PC-3 (cell line): ENCODE measurements at regions not wholly inside any gene's neighbourhood (a gene's known extent, or its start where the extent isn't known, plus 50 kb on each side); places are given as distances from the start of the nearest gene placed in this dataset.

Experiments
- ATAC-seq: fragments of 200-7000 bp; cut with Tn5 transposase; 2 replicates; pipeline ENCODE4 v1.9.1; 2020; ENCODE audit warnings: mild to moderate bottlenecking, moderate library complexity
- BruUV-seq: library from RNA; stranded (reverse); fragments of 400-500 nt; replicated peaks from 2 replicates; lab custom pipeline; 2021; lab: Mats Ljungman, UMichigan
- CTCF ChIA-PET: fragments of 300-600 bp; sonication (Branson Sonifier 250); formaldehyde crosslinking; loops from one replicate; lab custom pipeline; 2022; ENCODE audit warnings: antibody characterized with exemption; lab: Charles Lee
- POLR2A ChIA-PET: fragments of 300-600 bp; sonication (Branson Sonifier 250); formaldehyde crosslinking; loops from one replicate; lab custom pipeline; 2022; ENCODE audit warnings: antibody characterized with exemption; ENCODE audit not compliant: unreplicated experiment; lab: Charles Lee
- DNase-seq: peaks from one replicate; pipeline ENCODE4 v3.0.0-alpha.2; 2015
- H2AFZ ChIP-seq: fragments of 300-600 bp; sonication (generic); 2 replicates; pipeline ENCODE4 v1.6.0; 2016; ENCODE audit warnings: antibody characterized with exemption, low read length
- H3F3A ChIP-seq: fragments of 300-600 bp; sonication (generic); one replicate; pipeline ENCODE4 v1.6.0; 2017; ENCODE audit warnings: antibody characterized with exemption, low read length, control low read depth, mild to moderate bottlenecking; ENCODE audit not compliant: unreplicated experiment
- H3K27ac ChIP-seq: fragments of 300-600 bp; sonication (generic); 2 replicates; pipeline ENCODE4 v1.5.1; 2016; ENCODE audit warnings: mild to moderate bottlenecking, low read length
- H3K27me3 ChIP-seq: fragments of 300-600 bp; sonication (generic); 2 replicates; pipeline ENCODE4 v1.6.1; 2016; ENCODE audit warnings: low read length, mixed read lengths
- H3K36me3 ChIP-seq: fragments of 300-600 bp; sonication (generic); 2 replicates; pipeline ENCODE4 v1.6.1; 2016; ENCODE audit warnings: low read depth, mixed run types, low read length, mixed read lengths
- H3K4me1 ChIP-seq: fragments of 300-600 bp; sonication (generic); 2 replicates; pipeline ENCODE4 v1.5.1; 2016; ENCODE audit warnings: low read length; ENCODE audit not compliant: insufficient read depth
- H3K4me2 ChIP-seq: fragments of 300-600 bp; sonication (generic); 2 replicates; pipeline ENCODE4 v1.6.0; 2016; ENCODE audit warnings: low read length
- H3K4me3 ChIP-seq: fragments of 300-600 bp; sonication (generic); 2 replicates; pipeline ENCODE4 v1.5.1; 2016; ENCODE audit warnings: mild to moderate bottlenecking, low read length, mixed read lengths
- H3K79me2 ChIP-seq: fragments of 300-600 bp; sonication (generic); 2 replicates; pipeline ENCODE4 v1.6.1; 2017; ENCODE audit warnings: low read length, mixed read lengths
- H3K9ac ChIP-seq: fragments of 300-600 bp; sonication (generic); 2 replicates; pipeline ENCODE4 v1.6.0; 2016; ENCODE audit warnings: mild to moderate bottlenecking, low read length
- H3K9me2 ChIP-seq: fragments of 300-600 bp; sonication (generic); replicated peaks from 2 replicates; pipeline ENCODE4 v1.6.1; 2016; ENCODE audit warnings: mixed run types, low read length, mixed read lengths
- H3K9me3 ChIP-seq: fragments of 300-600 bp; sonication (generic); 2 replicates; pipeline ENCODE4 v1.6.1; 2016; ENCODE audit warnings: low read length, mixed read lengths
- H4K20me1 ChIP-seq: fragments of 300-600 bp; sonication (generic); 2 replicates; pipeline ENCODE4 v1.6.1; 2016; ENCODE audit warnings: low read length, mixed read lengths
- CTCF ChIP-seq: fragments of 300-600 bp; sonication (generic); conservative IDR thresholded peaks from 2 replicates; pipeline ENCODE4 v1.5.1; 2017; ENCODE audit warnings: antibody characterized with exemption, low read depth, mild to moderate bottlenecking, low read length
- EZH2 ChIP-seq: fragments of 300-600 bp; sonication (generic); IDR thresholded peaks from one replicate; pipeline ENCODE4 v1.6.1; 2017; ENCODE audit warnings: antibody characterized with exemption, mild to moderate bottlenecking, low read length; ENCODE audit not compliant: unreplicated experiment
- EZH2phosphoT487 ChIP-seq: fragments of 300-600 bp; sonication (generic); IDR thresholded peaks from 2 replicates; pipeline ENCODE4 v1.6.1; 2018; ENCODE audit warnings: mild to moderate bottlenecking, antibody characterized with exemption, low read length, borderline replicate concordance
- intact Hi-C: fragments of 100-400 bp; cut with micrococcal nuclease; formaldehyde crosslinking; loops from 2 replicates; pipeline ENCODE4 v1.9.0; 2023

- Histone ChIP-seq H3K36me3 (no peaks in the 10 kb centered on the region), H2AFZ (no peak overlapping the region), H3K27ac (no peak overlapping the region), H3K79me2 (no peaks in the 10 kb centered on the region), H4K20me1 (no peaks in the 10 kb centered on the region), H3K4me1 (no peaks in the 10 kb centered on the region), H3K4me3 (no peak overlapping the region), H3K27me3 (no peaks in the 10 kb centered on the region), H3K9ac (no peak overlapping the region), H3K4me2 (no peak overlapping the region), H3K9me3 (no peaks in the 10 kb centered on the region), H3K9me2 (no peaks in the 10 kb centered on the region), H3F3A (no peaks in the 10 kb centered on the region)
- no TSS peak for BruUV-seq
- ChIA-PET CTCF (no interaction called here), POLR2A (no interaction called here)
- ATAC-seq (no peak), DNase-seq (no peak)
- intact Hi-C loops, result no loop called here
- TF ChIP-seq EZH2phosphoT487 (no peak), EZH2 (no peak), CTCF (no peak)
Measured at GRCh38 chr6:93817937-93818336, 398.6 kb upstream of the EPHA7 start.

- POLR2A ChIA-PET, result no interaction called here
- H4K20me1 ChIP-seq, result no peaks in the 10 kb centered on the region
- H3K9me2 ChIP-seq, result no peaks in the 10 kb centered on the region
- H3F3A ChIP-seq, result no peaks in the 10 kb centered on the region
- no peak overlapping the region for H3K4me2 ChIP-seq
- no TSS peak for BruUV-seq
- ATAC-seq, result no peak
- TF ChIP-seq EZH2phosphoT487 (no peak), EZH2 (no peak), CTCF (no peak)
- no peaks in the 10 kb centered on the region for H3K4me1 ChIP-seq
- H3K27ac ChIP-seq, result no peak overlapping the region
- no peaks in the 10 kb centered on the region for H3K36me3 ChIP-seq
- no peak overlapping the region for H2AFZ ChIP-seq
- no peaks in the 10 kb centered on the region for H3K9me3 ChIP-seq
- intact Hi-C loops, result no loop called here
- H3K79me2 ChIP-seq, result no peaks in the 10 kb centered on the region
- CTCF ChIA-PET, result no interaction called here
- no peak for DNase-seq
- H3K27me3 ChIP-seq, result no peaks in the 10 kb centered on the region
- no peak overlapping the region for H3K4me3 ChIP-seq
- H3K9ac ChIP-seq, result no peak overlapping the region
Measured at GRCh38 chr6:93806409-93807270, 387.3 kb upstream of the EPHA7 start.
